GM21619 (cell line): ENCODE measurements at regions not wholly inside any gene's neighbourhood (a gene's known extent, or its start where the extent isn't known, plus 50 kb on each side); places are given as distances from the start of the nearest gene placed in this dataset.
A peak's percentile ranks its signal among the peaks of the same experiment; 100 is the strongest.
"Not testable (repeated sequence)": the region's sequence is repeated elsewhere in the genome, so short reads cannot be mapped to it uniquely, and the experiment has no call there.

ENCODE experiments used
- ATAC-seq: cut with Tn5 transposase; IDR thresholded peaks from one replicate; pipeline ENCODE4 v1.9.1; 2021; ENCODE audit not compliant: unreplicated experiment

- ATAC-seq, result no peak
Observed at GRCh38 chr5:123708074-123708806, 196.3 kb downstream of the CSNK1G3 start.

- ATAC-seq, result no peak
Observed at GRCh38 chr5:123706531-123706930, 194.6 kb downstream of the CSNK1G3 start.

GRCh38 chr5:123705741-123706140 lies 193.8 kb downstream of the CSNK1G3 start:
- no peak for ATAC-seq

GRCh38 chr5:123701511-123702200 lies 189.7 kb downstream of the CSNK1G3 start:
- ATAC-seq, result no peak

GRCh38 chr5:123700624-123701287 lies 188.8 kb downstream of the CSNK1G3 start:
- ATAC-seq, result no peak

GRCh38 chr5:123699571-123699970 lies 187.6 kb downstream of the CSNK1G3 start:
- no peak for ATAC-seq

- not testable (repeated sequence) for ATAC-seq
Observed at GRCh38 chr5:123698937-123699336, 187.0 kb downstream of the CSNK1G3 start.

GRCh38 chr5:123696921-123697341 lies 185.0 kb downstream of the CSNK1G3 start:
- ATAC-seq, result no peak

GRCh38 chr5:123690821-123691220 lies 178.8 kb downstream of the CSNK1G3 start:
- ATAC-seq, result no peak

- no peak for ATAC-seq
Observed at GRCh38 chr5:123681061-123681460, 169.1 kb downstream of the CSNK1G3 start.

GRCh38 chr5:123673107-123673506 lies 161.1 kb downstream of the CSNK1G3 start:
- ATAC-seq, result no peak

GRCh38 chr5:123671711-123672456 lies 159.9 kb downstream of the CSNK1G3 start:
- ATAC-seq, result no peak

- peak; percentile 56 for ATAC-seq
Observed at GRCh38 chr5:123671042-123671441, 159.1 kb downstream of the CSNK1G3 start.
